ENCODE measurements at regions not wholly inside any gene's neighbourhood (a gene's known extent, or its start where the extent isn't known, plus 50 kb on each side); places are given as distances from the start of the nearest gene placed in this dataset.

DNA sequence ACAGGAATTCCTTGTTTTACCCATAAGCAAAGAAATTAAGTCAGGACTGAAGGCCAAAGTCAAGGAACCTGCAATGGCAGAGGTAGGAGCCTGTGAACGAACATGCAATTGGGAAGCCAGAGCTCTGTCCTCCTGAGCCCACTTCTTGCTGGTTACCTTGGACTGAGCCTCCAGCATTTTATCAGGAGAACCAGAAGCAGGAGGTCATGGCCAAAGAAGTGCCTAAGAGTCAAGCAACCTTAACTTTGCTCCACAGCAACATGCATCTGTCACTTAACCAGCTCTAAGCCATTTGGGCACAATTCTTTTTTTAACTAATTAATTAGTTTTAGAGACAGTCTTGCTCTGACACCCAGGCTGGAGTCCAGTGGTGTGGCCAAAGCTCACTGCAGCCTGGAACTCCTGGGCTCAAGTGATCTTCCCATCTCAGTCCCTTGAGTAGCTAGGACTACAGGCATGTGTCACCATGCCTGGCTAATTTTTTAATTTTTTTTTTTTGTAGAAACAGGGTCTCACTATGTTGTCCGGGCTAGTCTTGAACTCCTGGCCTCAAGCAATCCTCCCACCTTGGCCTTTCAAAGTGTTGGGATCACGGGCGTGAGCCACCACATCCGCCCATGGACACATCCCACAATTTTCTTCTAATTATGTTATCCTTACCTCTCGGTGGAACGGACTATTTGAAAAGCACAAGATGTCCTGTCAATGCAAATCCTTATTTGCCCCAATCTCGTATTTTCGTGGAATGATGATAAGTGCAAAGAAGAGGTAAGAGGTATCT lies 334.2 kb downstream of the CD83 start:
- H3K4me2 ChIP-seq (ENCODE audit: low read length), result no peak overlapping the region
- H3K9ac ChIP-seq (ENCODE audit: low read length), result no peak overlapping the region
- BruUV-seq (replicated peaks), result no TSS peak
- no peaks in the 10 kb centered on the region for H3K9me3 ChIP-seq (ENCODE audit: control insufficient read depth in 1 of 2, insufficient read depth in 1 of 2, low read depth in 1 of 2, low read length in 2 of 2)
- DNase-seq (ENCODE audit: low read depth, low spot score) (no peak), ATAC-seq (no peak)
- H2AFZ ChIP-seq (ENCODE audit: low read depth, low read length, poor library complexity, severe bottlenecking), result no peak overlapping the region
- no peak overlapping the region for H3K4me3 ChIP-seq (replicated peaks in 1 of 2; ENCODE audit: low read depth in 1 of 2, low read length in 2 of 2)
- H3K27me3 ChIP-seq (ENCODE audit: insufficient read depth, low read length), result no peaks in the 10 kb centered on the region
- RAD21 ChIA-PET (ENCODE audit: low non-redundant PET in 1 of 2, low total read pairs in 2 of 2, uncharacterized antibody in 2 of 2, unreplicated experiment in 2 of 2), result no interaction called here
- H3K4me1 ChIP-seq (ENCODE audit: control insufficient read depth in 1 of 2, insufficient read depth in 2 of 2, low read length in 2 of 2), result no peaks in the 10 kb centered on the region
- no peaks in the 10 kb centered on the region for H3K9me2 ChIP-seq (ENCODE audit: insufficient read depth)
- H3K27ac ChIP-seq (ENCODE audit: low read depth, low read length), result no peak overlapping the region
- no peaks in the 10 kb centered on the region for H3K79me2 ChIP-seq (ENCODE audit: insufficient read depth, low read length)
- TF ChIP-seq RAD21 (IDR thresholded peaks at IDR 0.05; ENCODE audit: low read depth) (no peak), ZNF274 (IDR thresholded peaks at IDR 0.05; ENCODE audit: low read depth, low read length) (no peak), JUND (IDR thresholded peaks at IDR 0.05) (no peak)
- TF ChIP-seq, protein P1, sequence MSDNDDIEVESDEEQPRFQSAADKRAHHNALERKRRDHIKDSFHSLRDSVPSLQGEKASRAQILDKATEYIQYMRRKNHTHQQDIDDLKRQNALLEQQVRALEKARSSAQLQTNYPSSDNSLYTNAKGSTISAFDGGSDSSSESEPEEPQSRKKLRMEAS (IDR thresholded peaks at IDR 0.05), result no peak
- H3K36me3 ChIP-seq (ENCODE audit: control insufficient read depth in 1 of 2, insufficient read depth in 2 of 2, low read length in 2 of 2), result no peaks in the 10 kb centered on the region
- no peaks in the 10 kb centered on the region for H4K20me1 ChIP-seq (ENCODE audit: insufficient read depth)
- intact Hi-C loops (cut with micrococcal nuclease), result no loop called here
- POLR2A ChIA-PET, result no interaction called here
- CTCF ChIA-PET, result no interaction called here

GRCh38 chr6:14452567-14453527 lies 335.3 kb downstream of the CD83 start:
- BruUV-seq (replicated peaks), result no TSS peak
- RAD21 ChIA-PET (ENCODE audit: low non-redundant PET in 1 of 2, low total read pairs in 2 of 2, uncharacterized antibody in 2 of 2, unreplicated experiment in 2 of 2), result no interaction called here
- TF ChIP-seq FOSL1 (IDR thresholded peaks at IDR 0.05; ENCODE audit: low read depth) (no peak), SRF (IDR thresholded peaks at IDR 0.05; ENCODE audit: low read depth) (no peak), EGR1 (IDR thresholded peaks at IDR 0.05; ENCODE audit: low read depth) (no peak), POLR2AphosphoS5 (IDR thresholded peaks at IDR 0.05; ENCODE audit: low read depth, low read length) (no peak), ZNF274 (IDR thresholded peaks at IDR 0.05; ENCODE audit: low read depth, low read length) (no peak), RAD21 (IDR thresholded peaks at IDR 0.05; ENCODE audit: low read depth) (no peak), SIN3A (IDR thresholded peaks at IDR 0.05; ENCODE audit: low read depth) (no peak), CEBPB (IDR thresholded peaks at IDR 0.05; ENCODE audit: low read depth) (no peak), POLR2A (IDR thresholded peaks at IDR 0.05; ENCODE audit: borderline replicate concordance, extremely low read depth, insufficient read depth, insufficient read length) (no peak), CBX3 (IDR thresholded peaks at IDR 0.05; ENCODE audit: low read depth) (no peak), JUND (IDR thresholded peaks at IDR 0.05) (no peak), SP1 (IDR thresholded peaks at IDR 0.05; ENCODE audit: low read depth) (no peak), TCF7L2 (IDR thresholded peaks at IDR 0.05; ENCODE audit: borderline replicate concordance, extremely low read depth, insufficient read depth, insufficient read length) (no peak), ATF3 (IDR thresholded peaks at IDR 0.05) (no peak)
- TF ChIP-seq, protein P1 (IDR thresholded peaks at IDR 0.05), result no peak

More at GRCh38 chr6:14452567-14453527, 335.3 kb downstream of the CD83 start:
- Histone ChIP-seq H3K27ac (ENCODE audit: low read depth, low read length) (no peak overlapping the region), H3K4me3 (replicated peaks in 1 of 2; ENCODE audit: low read depth in 1 of 2, low read length in 2 of 2) (no peak overlapping the region), H4K20me1 (ENCODE audit: insufficient read depth) (no peaks in the 10 kb centered on the region), H3K4me2 (ENCODE audit: low read length) (no peak overlapping the region), H3K9me3 (ENCODE audit: control insufficient read depth in 1 of 2, insufficient read depth in 1 of 2, low read depth in 1 of 2, low read length in 2 of 2) (no peaks in the 10 kb centered on the region), H3K9ac (ENCODE audit: low read length) (no peak overlapping the region), H3K27me3 (ENCODE audit: insufficient read depth, low read length) (no peaks in the 10 kb centered on the region), H3K36me3 (ENCODE audit: control insufficient read depth in 1 of 2, insufficient read depth in 2 of 2, low read length in 2 of 2) (no peaks in the 10 kb centered on the region), H2AFZ (ENCODE audit: low read depth, low read length, poor library complexity, severe bottlenecking) (no peak overlapping the region), H3K4me1 (ENCODE audit: control insufficient read depth in 1 of 2, insufficient read depth in 2 of 2, low read length in 2 of 2) (no peaks in the 10 kb centered on the region), H3K9me2 (ENCODE audit: insufficient read depth) (no peaks in the 10 kb centered on the region), H3K79me2 (ENCODE audit: insufficient read depth, low read length) (no peaks in the 10 kb centered on the region)
- intact Hi-C loops (cut with micrococcal nuclease), result no loop called here
- no peak for DNase-seq (ENCODE audit: low read depth, low spot score)
- no peak for ATAC-seq
- CTCF ChIA-PET, result no interaction called here
- POLR2A ChIA-PET, result no interaction called here

All from HCT116 (cell line).